Calu3 (cell line): ENCODE measurements at regions not wholly inside any gene's neighbourhood (a gene's known extent, or its start where the extent isn't known, plus 50 kb on each side); places are given as distances from the start of the nearest gene placed in this dataset.

Experiments
- BruUV-seq: library from RNA; stranded (reverse); fragments of 400-500 nt; replicated peaks from 2 replicates; lab custom pipeline; 2021; lab: Mats Ljungman, UMichigan
- CTCF ChIA-PET: fragments of 300-600 bp; sonication (Branson Sonifier 250); formaldehyde crosslinking; loops from one replicate; lab custom pipeline; 2022; ENCODE audit warnings: antibody characterized with exemption; lab: Charles Lee
- DNase-seq: peaks from one replicate; pipeline ENCODE4 v3.0.0; 2022
- H3K27ac Mint-ChIP-seq: one replicate; pipeline ENCODE4 v1.8.0; 2022; ENCODE audit warnings: mixed read lengths; ENCODE audit not compliant: unreplicated experiment
- H3K27me3 Mint-ChIP-seq: one replicate; pipeline ENCODE4 v1.8.0; 2022; ENCODE audit warnings: mixed read lengths; ENCODE audit not compliant: unreplicated experiment
- H3K36me3 Mint-ChIP-seq: one replicate; pipeline ENCODE4 v1.8.0; 2022; ENCODE audit warnings: mild to moderate bottlenecking, moderate library complexity, mixed read lengths; ENCODE audit not compliant: insufficient read depth, unreplicated experiment
- H3K4me1 Mint-ChIP-seq: one replicate; pipeline ENCODE4 v1.8.0; 2022; ENCODE audit warnings: mild to moderate bottlenecking, low read depth, mixed read lengths; ENCODE audit not compliant: unreplicated experiment
- H3K4me3 Mint-ChIP-seq: one replicate; pipeline ENCODE4 v1.8.0; 2022; ENCODE audit warnings: mild to moderate bottlenecking, low read depth, moderate library complexity, mixed read lengths; ENCODE audit not compliant: unreplicated experiment
- H3K9me3 Mint-ChIP-seq: one replicate; pipeline ENCODE4 v1.8.0; 2022; ENCODE audit warnings: low read depth, mixed read lengths; ENCODE audit not compliant: unreplicated experiment
- intact Hi-C: fragments of 100-400 bp; cut with micrococcal nuclease; formaldehyde crosslinking; loops from one replicate; pipeline ENCODE4 v1.10.0; 2022; ENCODE audit not compliant: unreplicated experiment
- TF ChIP-seq, protein P1 (sequence below): fragments of 200-600 bp; IDR thresholded peaks from one replicate; pipeline ENCODE4 v1.8.0; 2022; ENCODE audit warnings: antibody characterized with exemption; ENCODE audit not compliant: unreplicated experiment

- intact Hi-C loops: no loop called here
- no peaks in the 10 kb centered on the region for H3K9me3 Mint-ChIP-seq
- H3K27me3 Mint-ChIP-seq: no peaks in the 10 kb centered on the region
- H3K4me1 Mint-ChIP-seq: no peaks in the 10 kb centered on the region
- H3K4me3 Mint-ChIP-seq: no peak overlapping the region
- DNase-seq: no peak
- CTCF ChIA-PET: no interaction called here
- no TSS peak for BruUV-seq
- H3K36me3 Mint-ChIP-seq: no peaks in the 10 kb centered on the region
- no peak overlapping the region for H3K27ac Mint-ChIP-seq
- TF ChIP-seq, protein P1, sequence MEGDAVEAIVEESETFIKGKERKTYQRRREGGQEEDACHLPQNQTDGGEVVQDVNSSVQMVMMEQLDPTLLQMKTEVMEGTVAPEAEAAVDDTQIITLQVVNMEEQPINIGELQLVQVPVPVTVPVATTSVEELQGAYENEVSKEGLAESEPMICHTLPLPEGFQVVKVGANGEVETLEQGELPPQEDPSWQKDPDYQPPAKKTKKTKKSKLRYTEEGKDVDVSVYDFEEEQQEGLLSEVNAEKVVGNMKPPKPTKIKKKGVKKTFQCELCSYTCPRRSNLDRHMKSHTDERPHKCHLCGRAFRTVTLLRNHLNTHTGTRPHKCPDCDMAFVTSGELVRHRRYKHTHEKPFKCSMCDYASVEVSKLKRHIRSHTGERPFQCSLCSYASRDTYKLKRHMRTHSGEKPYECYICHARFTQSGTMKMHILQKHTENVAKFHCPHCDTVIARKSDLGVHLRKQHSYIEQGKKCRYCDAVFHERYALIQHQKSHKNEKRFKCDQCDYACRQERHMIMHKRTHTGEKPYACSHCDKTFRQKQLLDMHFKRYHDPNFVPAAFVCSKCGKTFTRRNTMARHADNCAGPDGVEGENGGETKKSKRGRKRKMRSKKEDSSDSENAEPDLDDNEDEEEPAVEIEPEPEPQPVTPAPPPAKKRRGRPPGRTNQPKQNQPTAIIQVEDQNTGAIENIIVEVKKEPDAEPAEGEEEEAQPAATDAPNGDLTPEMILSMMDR: no peak
These were observed 428.2 kb downstream of the ATP23 start for GRCh38 chr12:58369576-58369975.

DNA sequence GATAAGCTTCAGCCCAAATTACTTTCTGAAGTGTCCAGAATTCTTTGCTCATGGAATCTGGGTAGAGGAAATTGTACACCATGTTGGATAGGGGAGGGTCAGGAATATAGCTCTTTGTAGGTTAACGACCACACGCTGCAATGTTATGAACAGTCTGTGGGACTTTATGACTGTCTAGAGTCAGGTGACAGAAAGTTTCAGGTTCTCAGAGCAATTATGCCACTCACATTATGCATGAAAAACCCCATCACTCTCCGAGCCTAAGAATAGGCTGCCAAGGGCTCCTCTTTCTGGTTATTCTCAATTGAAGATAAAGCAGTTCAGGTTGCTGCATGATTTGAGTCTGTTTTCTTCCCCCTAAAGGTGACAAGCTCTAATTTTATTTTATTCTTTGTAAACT, 430.9 kb downstream of the ATP23 start:
- no peaks in the 10 kb centered on the region for H3K4me1 Mint-ChIP-seq
- H3K27ac Mint-ChIP-seq: no peak overlapping the region
- H3K9me3 Mint-ChIP-seq: peaks cover 3% of the 10 kb centered on the region
- DNase-seq: no peak
- CTCF ChIA-PET: no interaction called here
- intact Hi-C loops: no loop called here
- no peaks in the 10 kb centered on the region for H3K27me3 Mint-ChIP-seq
- H3K36me3 Mint-ChIP-seq: no peaks in the 10 kb centered on the region
- no TSS peak for BruUV-seq
- TF ChIP-seq, protein P1: no peak
- no peak overlapping the region for H3K4me3 Mint-ChIP-seq

- Mint-ChIP-seq H3K9me3 (peaks cover 4% of the 10 kb centered on the region), H3K27ac (no peak overlapping the region), H3K4me3 (no peak overlapping the region), H3K4me1 (no peaks in the 10 kb centered on the region), H3K36me3 (no peaks in the 10 kb centered on the region), H3K27me3 (no peaks in the 10 kb centered on the region)
- TF ChIP-seq, protein P1: no peak
- intact Hi-C loops: no loop called here
- no peak for DNase-seq
- no TSS peak for BruUV-seq
- CTCF ChIA-PET: no interaction called here
These were observed 436.7 kb downstream of the ATP23 start for GRCh38 chr12:58378028-58378427.

DNA sequence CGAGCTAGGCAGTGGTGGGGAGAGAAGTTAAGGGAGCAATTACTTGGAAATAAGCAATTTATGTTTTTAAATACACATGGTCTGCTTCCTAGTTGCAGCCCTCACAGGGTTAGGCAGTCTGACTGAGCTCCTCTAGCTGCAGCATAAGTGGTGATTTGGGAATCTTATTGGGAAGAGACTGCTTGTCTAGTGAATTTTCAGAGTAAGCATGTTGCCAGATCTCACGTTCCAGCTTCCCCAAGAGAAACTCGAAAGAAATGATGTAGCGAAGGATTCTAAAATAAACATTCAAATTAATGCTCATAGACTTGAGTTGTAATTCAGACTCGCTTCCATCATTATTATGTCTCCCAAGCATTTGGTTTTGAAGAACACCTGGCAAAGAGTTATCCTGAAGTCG, 440.2 kb downstream of the ATP23 start:
- Mint-ChIP-seq H3K27ac (no peak overlapping the region), H3K36me3 (no peaks in the 10 kb centered on the region), H3K9me3 (peaks cover 4% of the 10 kb centered on the region), H3K27me3 (no peaks in the 10 kb centered on the region), H3K4me3 (no peak overlapping the region), H3K4me1 (no peaks in the 10 kb centered on the region)
- CTCF ChIA-PET: interaction anchor here (0.9 kb wide), 1 partner anchor 62 kb away, joined by 5 read pairs; no protein-coding TSS in a partner anchor
- intact Hi-C loops: no loop called here
- TF ChIP-seq, protein P1: no peak
- BruUV-seq: no TSS peak
- no peak for DNase-seq
